ENCODE measurements at regions not wholly inside any gene's neighbourhood (a gene's known extent, or its start where the extent isn't known, plus 50 kb on each side); places are given as distances from the start of the nearest gene placed in this dataset.

DNA sequence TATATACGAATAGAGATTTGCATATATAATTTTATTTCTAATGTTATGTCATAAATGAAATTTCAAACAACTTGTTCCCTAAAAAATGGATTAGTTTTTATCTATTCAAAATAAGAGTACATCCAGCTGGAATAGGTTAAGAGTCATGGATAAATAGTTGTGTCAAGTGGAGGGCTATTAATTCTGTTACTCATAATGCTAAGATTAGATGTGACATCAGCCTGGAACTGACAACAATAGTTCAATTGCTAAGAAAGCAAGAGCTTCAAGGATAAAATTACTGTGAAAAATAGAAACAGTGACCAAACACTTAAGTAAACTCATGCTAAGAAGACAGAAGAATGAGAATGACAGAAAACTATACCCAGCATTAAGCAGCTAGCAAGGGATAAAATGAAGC lies 92.2 kb upstream of the CDH9 start:
- H2BK15ac ChIP-seq (ENCODE audit: low read length) = no peak overlapping the region
- no peak overlapping the region for H3K56ac ChIP-seq (replicated peaks; ENCODE audit: insufficient read length, low read depth, low read length)
- H3K4me2 ChIP-seq (ENCODE audit: insufficient read depth in 1 of 2, low read depth in 2 of 2, low read length in 2 of 2) = no peak overlapping the region
- DNase-seq (ENCODE audit: low read depth in 1 of 2, low spot score in 2 of 2) (no peak), FAIRE-seq (no peak)
- H3K23ac ChIP-seq (ENCODE audit: insufficient read length) = no peak overlapping the region
- no peaks in the 10 kb centered on the region for H3K79me2 ChIP-seq (ENCODE audit: control insufficient read depth in 1 of 2, insufficient read depth in 2 of 2, low read length in 2 of 2)
- H4K5ac ChIP-seq (ENCODE audit: insufficient read length, low read depth, low read length) = no peak overlapping the region
- H3K9me3 ChIP-seq (ENCODE audit: insufficient read depth in 2 of 2, low read depth in 1 of 2, low read length in 1 of 2) = no peaks in the 10 kb centered on the region
- H2BK20ac ChIP-seq (ENCODE audit: low read length) = no peak overlapping the region
- H3K18ac ChIP-seq (ENCODE audit: extremely low read depth, low read length) = no peak overlapping the region
- no peaks in the 10 kb centered on the region for H3K36me3 ChIP-seq (ENCODE audit: control insufficient read depth in 2 of 4, insufficient read depth in 4 of 4, low read length in 3 of 4)
- H2BK12ac ChIP-seq (ENCODE audit: low read depth, low read length) = no peak overlapping the region
- H3K4me3 ChIP-seq (ENCODE audit: extremely low read depth in 1 of 4, insufficient read depth in 2 of 4, low read depth in 3 of 4, low read length in 4 of 4) = no peak overlapping the region
- no peaks in the 10 kb centered on the region for H3K23me2 ChIP-seq (ENCODE audit: low read depth, low read length)
- no peak overlapping the region for H3K27ac ChIP-seq (ENCODE audit: low read depth, low read length)
- no peak overlapping the region for H4K8ac ChIP-seq (ENCODE audit: extremely low read depth, insufficient read depth, low read length)
- no peaks in the 10 kb centered on the region for H3K27me3 ChIP-seq (replicated peaks in 1 of 4; ENCODE audit: control insufficient read depth in 3 of 4, extremely low read depth in 1 of 4, insufficient read depth in 3 of 4, low read length in 3 of 4)
- no peak overlapping the region for H3K14ac ChIP-seq (ENCODE audit: insufficient read length)
- no peak overlapping the region for H4K91ac ChIP-seq (replicated peaks; ENCODE audit: insufficient read length, low read length)
- no peak overlapping the region for H2AK5ac ChIP-seq (ENCODE audit: low read depth, low read length)
- no peak overlapping the region for H3K9ac ChIP-seq (replicated peaks in 1 of 4; ENCODE audit: extremely low read depth in 1 of 4, low read depth in 3 of 4, low read length in 3 of 4)
- H4K20me1 ChIP-seq (replicated peaks in 1 of 2; ENCODE audit: control insufficient read depth in 1 of 2, insufficient read depth in 2 of 2, low read length in 2 of 2) = no peaks in the 10 kb centered on the region
- H2BK120ac ChIP-seq (replicated peaks; ENCODE audit: low read depth, low read length) = no peak overlapping the region
- no peak overlapping the region for H2AFZ ChIP-seq (ENCODE audit: low read length)
- H2BK5ac ChIP-seq (ENCODE audit: low read depth, low read length) = no peak overlapping the region
- POLR2A ChIA-PET (ENCODE audit: partially characterized antibody) = no interaction called here
- H3K79me1 ChIP-seq (ENCODE audit: low read depth, low read length) = no peaks in the 10 kb centered on the region
- CTCF ChIA-PET (ENCODE audit: partially characterized antibody) = no interaction called here
- no peak overlapping the region for H3K4ac ChIP-seq (replicated peaks; ENCODE audit: insufficient read length, low read depth, low read length)
- 78% methylated on average over 1 of the region's 1 CpG; no CpG with 5 or more reads in 1 of the 2 experiments for WGBS, 2 experiments (ENCODE audit: extremely low coverage in 1 of 2, insufficient coverage in 1 of 2, insufficient read length in 1 of 2, insufficient replicate concordance in 2 of 2, low coverage in 1 of 2, low lambda C conversion rate in 2 of 2, missing lambda C conversion rate in 1 of 2)
- no peaks in the 10 kb centered on the region for H3K4me1 ChIP-seq (replicated peaks in 1 of 4; ENCODE audit: control insufficient read depth in 3 of 4, insufficient read depth in 4 of 4, low read length in 3 of 4)
- TF ChIP-seq KDM1A (IDR thresholded peaks at IDR 0.05; ENCODE audit: borderline replicate concordance, low read length) (no peak), GTF2F1 (IDR thresholded peaks at IDR 0.05; ENCODE audit: borderline replicate concordance, low read depth, low read length) (no peak), CBX5 (IDR thresholded peaks at IDR 0.05; ENCODE audit: low read depth, low read length) (no peak), YY1 (IDR thresholded peaks at IDR 0.05; ENCODE audit: low read depth, low read length) (no peak), CHD1 (IDR thresholded peaks at IDR 0.05; ENCODE audit: low read depth, low read length) (no peak), EP300 (IDR thresholded peaks at IDR 0.05; ENCODE audit: borderline replicate concordance in 1 of 2, low read depth in 2 of 2, low read length in 2 of 2) (no peak), ASH2L (IDR thresholded peaks at IDR 0.05; ENCODE audit: low read length) (no peak), CHD2 (IDR thresholded peaks at IDR 0.05; ENCODE audit: low read length) (no peak), FOSL1 (IDR thresholded peaks at IDR 0.05; ENCODE audit: insufficient read depth, low read depth, low read length) (no peak), POU5F1 (IDR thresholded peaks at IDR 0.05; ENCODE audit: low read depth, low read length) (no peak), BRCA1 (IDR thresholded peaks at IDR 0.05; ENCODE audit: low read depth, low read length) (no peak), RNF2 (IDR thresholded peaks at IDR 0.05; ENCODE audit: borderline replicate concordance, low read depth, low read length, missing control alignments, poor library complexity, severe bottlenecking) (no peak), RBBP5 (IDR thresholded peaks at IDR 0.05; ENCODE audit: borderline replicate concordance, low read depth, low read length) (no peak), CEBPB (IDR thresholded peaks at IDR 0.05; ENCODE audit: low read depth, low read length) (no peak)
- TF ChIP-seq, protein P1, sequence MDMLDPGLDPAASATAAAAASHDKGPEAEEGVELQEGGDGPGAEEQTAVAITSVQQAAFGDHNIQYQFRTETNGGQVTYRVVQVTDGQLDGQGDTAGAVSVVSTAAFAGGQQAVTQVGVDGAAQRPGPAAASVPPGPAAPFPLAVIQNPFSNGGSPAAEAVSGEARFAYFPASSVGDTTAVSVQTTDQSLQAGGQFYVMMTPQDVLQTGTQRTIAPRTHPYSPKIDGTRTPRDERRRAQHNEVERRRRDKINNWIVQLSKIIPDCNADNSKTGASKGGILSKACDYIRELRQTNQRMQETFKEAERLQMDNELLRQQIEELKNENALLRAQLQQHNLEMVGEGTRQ (IDR thresholded peaks at IDR 0.05; ENCODE audit: low read length) = no peak

Measured in H1 (cell line).